Caco-2 (cell line): ENCODE measurements at regions not wholly inside any gene's neighbourhood (a gene's known extent, or its start where the extent isn't known, plus 50 kb on each side); places are given as distances from the start of the nearest gene placed in this dataset.

Source experiments
- BruUV-seq: library from RNA; stranded (reverse); fragments of 400-500 nt; replicated peaks from 2 replicates; lab custom pipeline; 2021; lab: Mats Ljungman, UMichigan
- CTCF ChIA-PET: fragments of 300-600 bp; sonication (Branson Sonifier 250); formaldehyde crosslinking; loops from one replicate; lab custom pipeline; 2022; ENCODE audit warnings: antibody characterized with exemption; lab: Charles Lee
- POLR2A ChIA-PET: fragments of 300-600 bp; sonication (Branson Sonifier 250); formaldehyde crosslinking; loops from one replicate; lab custom pipeline; 2022; ENCODE audit warnings: antibody characterized with exemption; lab: Charles Lee
- DNase-seq, 2 experiments: peaks; one replicate each; pipeline versions ENCODE4 v3.0.0 to v3.0.0-alpha.2; 2020 to 2022
- H3K27me3 ChIP-seq: replicated peaks from 2 replicates; pipeline ENCODE4 v1.6.0; 2011; ENCODE audit warnings: low read length; ENCODE audit not compliant: control insufficient read depth, insufficient read depth
- H3K36me3 ChIP-seq: 2 replicates; pipeline ENCODE4 v1.5.1; 2011; ENCODE audit warnings: low read length; ENCODE audit not compliant: control insufficient read depth, insufficient read depth
- H3K4me1 ChIP-seq: fragments of 250-450 bp; sonication (Bioruptor Pico); 2 replicates; pipeline ENCODE4 v1.5.1; 2020; ENCODE audit warnings: mild to moderate bottlenecking
- H3K4me3 ChIP-seq: 2 replicates; pipeline ENCODE4 v1.5.1; 2011; ENCODE audit warnings: low read depth, mild to moderate bottlenecking, control low read depth, low read length
- H3K9me3 ChIP-seq: fragments of 250-450 bp; sonication (Bioruptor Pico); 2 replicates; pipeline ENCODE4 v1.5.1; 2020; ENCODE audit warnings: mild to moderate bottlenecking, moderate library complexity
- H3K27ac Mint-ChIP-seq: one replicate; pipeline ENCODE4 v1.8.0; 2022; ENCODE audit warnings: mixed read lengths; ENCODE audit not compliant: unreplicated experiment
- H3K27me3 Mint-ChIP-seq: one replicate; pipeline ENCODE4 v1.8.0; 2022; ENCODE audit warnings: mixed read lengths; ENCODE audit not compliant: insufficient read depth, unreplicated experiment
- H3K36me3 Mint-ChIP-seq: one replicate; pipeline ENCODE4 v1.8.0; 2022; ENCODE audit warnings: mild to moderate bottlenecking, mixed read lengths; ENCODE audit not compliant: insufficient read depth, unreplicated experiment
- H3K4me1 Mint-ChIP-seq: one replicate; pipeline ENCODE4 v1.8.0; 2022; ENCODE audit warnings: low read depth, mixed read lengths; ENCODE audit not compliant: unreplicated experiment
- H3K4me3 Mint-ChIP-seq: one replicate; pipeline ENCODE4 v1.8.0; 2022; ENCODE audit warnings: mild to moderate bottlenecking, moderate library complexity, mixed read lengths; ENCODE audit not compliant: unreplicated experiment
- H3K9me3 Mint-ChIP-seq: one replicate; pipeline ENCODE4 v1.8.0; 2022; ENCODE audit warnings: mixed read lengths; ENCODE audit not compliant: unreplicated experiment
- CTCF ChIP-seq, 2 experiments: fragments of 200-600 bp in 1 of 2; IDR thresholded peaks; 1 replicate in 1 of 2; 2 replicates in 1 of 2; pipeline versions ENCODE4 v1.5.1 to v1.8.0; 2011 to 2022; ENCODE audit warnings: antibody characterized with exemption in 1 of 2, control low read depth in 1 of 2, inconsistent platforms in 1 of 2, low read depth in 1 of 2, low read length in 1 of 2, mild to moderate bottlenecking in 1 of 2, moderate library complexity in 1 of 2; ENCODE audit not compliant: insufficient read depth in 1 of 2, severe bottlenecking in 1 of 2, unreplicated experiment in 1 of 2
- intact Hi-C: fragments of 100-400 bp; cut with micrococcal nuclease; formaldehyde crosslinking; loops from one replicate; pipeline ENCODE4 v1.10.0; 2022; ENCODE audit not compliant: unreplicated experiment

DNA sequence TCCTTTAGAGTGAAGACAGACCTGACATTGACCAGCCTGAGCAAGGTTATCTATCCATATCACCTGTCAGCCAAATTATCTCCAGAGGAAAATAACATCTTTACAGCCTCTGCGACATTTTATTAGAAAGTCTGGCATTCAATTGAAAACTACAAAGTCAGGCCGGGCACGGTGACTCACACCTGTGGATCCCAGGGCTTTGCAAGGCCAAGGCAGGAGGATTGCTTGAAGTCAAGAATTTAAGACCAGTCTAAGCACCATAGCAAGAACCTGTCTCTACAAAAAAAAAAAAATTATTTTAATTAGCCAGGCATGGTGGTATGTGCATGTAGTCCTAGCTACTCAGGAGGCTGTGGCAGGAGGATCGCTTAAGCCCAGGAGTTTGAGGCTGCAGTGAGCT, 141.6 kb downstream of the RCN1 start:
- Mint-ChIP-seq H3K27ac (no peak overlapping the region), H3K4me1 (peaks cover 6% of the 10 kb centered on the region), H3K9me3 (no peaks in the 10 kb centered on the region), H3K36me3 (no peaks in the 10 kb centered on the region), H3K4me3 (no peak overlapping the region), H3K27me3 (peaks cover 11% of the 10 kb centered on the region)
- no peaks in the 10 kb centered on the region for H3K27me3 ChIP-seq
- intact Hi-C loops = loop anchor here (1.0 kb wide), 1 partner anchor 56 kb away; no protein-coding TSS in a partner anchor
- H3K9me3 ChIP-seq = no peaks in the 10 kb centered on the region
- H3K4me1 ChIP-seq = no peaks in the 10 kb centered on the region
- no peak overlapping the region for H3K4me3 ChIP-seq
- H3K36me3 ChIP-seq = no peaks in the 10 kb centered on the region
- no TSS peak for BruUV-seq
- no peak for DNase-seq
- ChIA-PET POLR2A (interaction anchor here (0.6 kb wide), 1 partner anchor 597 kb away, joined by 3 read pairs; the partner anchor contains the start of gene PRRG4), CTCF (interaction anchor here (0.7 to 1.5 kb wide), 5 partner anchors 9 to 65 kb away, joined by 3 to 6 read pairs (median 4); no protein-coding TSS in a partner anchor)
- no peak for TF ChIP-seq CTCF (IDR thresholded peaks at IDR 0.05; ENCODE audit: insufficient read depth in 1 of 2, low read depth in 1 of 2, low read length in 1 of 2, severe bottlenecking in 1 of 2, unreplicated experiment in 1 of 2)

DNA sequence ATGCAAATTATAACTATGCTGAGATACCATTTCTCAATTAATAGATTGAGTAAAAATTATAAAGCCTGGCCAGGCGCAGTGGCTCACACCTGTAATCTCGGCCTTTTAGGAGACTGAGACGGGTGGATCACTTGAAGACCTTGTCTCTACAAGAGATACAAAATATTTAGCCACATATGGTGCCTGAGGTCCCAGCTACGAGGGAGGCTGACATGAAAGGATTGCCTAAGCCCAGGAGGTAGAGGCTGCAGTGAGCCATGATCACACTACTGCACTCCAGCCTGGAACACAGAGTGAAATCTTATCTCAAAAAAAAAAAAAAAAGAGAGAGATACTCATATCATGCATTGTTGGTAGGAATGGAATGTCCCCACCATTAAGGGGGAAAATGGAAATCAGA, 142.4 kb downstream of the RCN1 start:
- Histone ChIP-seq H3K27me3 (no peaks in the 10 kb centered on the region), H3K36me3 (no peaks in the 10 kb centered on the region), H3K4me3 (no peak overlapping the region), H3K9me3 (no peaks in the 10 kb centered on the region), H3K4me1 (no peaks in the 10 kb centered on the region)
- peaks cover 17% of the 10 kb centered on the region for H3K27me3 Mint-ChIP-seq
- CTCF ChIA-PET = no interaction called here
- H3K4me1 Mint-ChIP-seq = peaks cover 6% of the 10 kb centered on the region
- intact Hi-C loops = no loop called here
- DNase-seq = no peak
- no peaks in the 10 kb centered on the region for H3K9me3 Mint-ChIP-seq
- POLR2A ChIA-PET = no interaction called here
- no peak overlapping the region for H3K4me3 Mint-ChIP-seq
- TF ChIP-seq CTCF (IDR thresholded peaks at IDR 0.05; ENCODE audit: insufficient read depth in 1 of 2, low read depth in 1 of 2, low read length in 1 of 2, severe bottlenecking in 1 of 2, unreplicated experiment in 1 of 2) = no peak
- no TSS peak for BruUV-seq
- no peak overlapping the region for H3K27ac Mint-ChIP-seq
- H3K36me3 Mint-ChIP-seq = no peaks in the 10 kb centered on the region

GRCh38 chr11:32233928-32234327, 143.1 kb downstream of the RCN1 start:
- no peak for TF ChIP-seq CTCF (IDR thresholded peaks at IDR 0.05; ENCODE audit: insufficient read depth in 1 of 2, low read depth in 1 of 2, low read length in 1 of 2, severe bottlenecking in 1 of 2, unreplicated experiment in 1 of 2)
- Histone ChIP-seq H3K9me3 (no peaks in the 10 kb centered on the region), H3K36me3 (no peaks in the 10 kb centered on the region), H3K27me3 (no peaks in the 10 kb centered on the region), H3K4me1 (no peaks in the 10 kb centered on the region), H3K4me3 (no peak overlapping the region)
- DNase-seq = no peak
- ChIA-PET CTCF (no interaction called here), POLR2A (no interaction called here)
- Mint-ChIP-seq H3K27ac (no peak overlapping the region), H3K4me1 (peaks cover 6% of the 10 kb centered on the region), H3K36me3 (no peaks in the 10 kb centered on the region), H3K4me3 (no peak overlapping the region), H3K9me3 (no peaks in the 10 kb centered on the region), H3K27me3 (peaks cover 17% of the 10 kb centered on the region)
- no TSS peak for BruUV-seq
- intact Hi-C loops = no loop called here
